SKM-1 (cell line): ENCODE measurements at regions not wholly inside any gene's neighbourhood (a gene's known extent, or its start where the extent isn't known, plus 50 kb on each side); places are given as distances from the start of the nearest gene placed in this dataset.
"Not testable (repeated sequence)": the region's sequence is repeated elsewhere in the genome, so short reads cannot be mapped to it uniquely, and the experiment has no call there.

ENCODE experiments used
- DNase-seq: peaks from one replicate; lab custom pipeline; 2025; ENCODE audit not compliant: unreplicated experiment; lab: John Stamatoyannopoulos, UW

DNA sequence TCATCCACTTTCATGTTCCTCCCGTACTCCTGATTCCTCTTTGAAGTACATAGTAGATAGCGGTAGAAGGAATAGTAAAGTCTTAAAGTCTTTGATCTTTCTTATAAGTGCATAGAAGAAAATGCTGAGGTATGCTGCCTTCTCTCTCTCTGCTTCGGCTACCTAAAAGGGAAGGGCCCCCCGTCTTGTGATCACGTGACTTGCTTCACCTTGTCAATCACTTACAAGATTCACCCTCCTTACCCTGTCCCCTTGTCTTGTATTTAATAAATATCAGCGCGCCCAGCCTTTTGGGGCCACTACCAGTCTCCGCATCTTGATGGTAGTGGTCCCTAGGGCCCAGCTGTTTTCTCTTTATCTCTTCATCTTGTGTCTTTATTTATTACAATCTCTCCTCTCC lies 932.2 kb upstream of the FANCL start:
- no peak for DNase-seq

DNA sequence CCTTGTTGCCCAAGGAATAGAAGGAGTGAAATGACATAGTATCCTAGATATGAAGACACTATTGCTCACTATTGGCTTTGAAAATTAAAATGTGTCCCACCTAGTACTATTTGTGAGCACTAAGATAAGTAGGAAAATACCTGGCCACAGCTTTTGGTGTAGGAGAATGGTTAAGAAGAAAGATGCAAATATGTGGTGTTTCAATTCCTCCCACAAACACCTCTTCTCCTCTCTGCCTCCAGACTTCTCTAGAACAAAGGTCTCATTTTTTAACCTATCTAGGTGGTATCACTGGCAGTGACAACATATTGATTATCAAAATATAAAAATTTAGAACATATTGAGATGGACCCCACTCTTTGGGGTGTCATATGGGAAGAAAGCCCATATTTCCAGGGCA lies 929.9 kb upstream of the FANCL start:
- DNase-seq = no peak

DNA sequence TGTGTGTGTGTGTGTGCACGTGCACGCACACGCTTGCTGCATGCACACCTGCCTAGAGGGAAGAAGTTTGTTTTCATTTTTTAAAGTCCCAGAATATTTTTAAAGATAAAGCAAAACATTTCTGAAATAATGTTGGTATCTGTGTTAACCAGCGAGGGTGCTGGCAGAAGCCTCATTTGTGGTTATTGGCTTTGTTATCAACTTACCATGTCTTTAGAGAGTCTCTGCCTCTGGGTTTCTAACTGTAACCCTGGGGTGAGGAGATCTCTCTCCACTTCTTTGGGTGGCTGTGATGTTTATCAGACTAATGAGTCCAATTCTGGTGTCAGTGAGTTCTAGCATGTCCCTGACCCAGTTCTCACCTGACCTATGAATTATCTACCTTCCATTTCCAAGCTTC lies 927.6 kb upstream of the FANCL start:
- DNase-seq = no peak

DNA sequence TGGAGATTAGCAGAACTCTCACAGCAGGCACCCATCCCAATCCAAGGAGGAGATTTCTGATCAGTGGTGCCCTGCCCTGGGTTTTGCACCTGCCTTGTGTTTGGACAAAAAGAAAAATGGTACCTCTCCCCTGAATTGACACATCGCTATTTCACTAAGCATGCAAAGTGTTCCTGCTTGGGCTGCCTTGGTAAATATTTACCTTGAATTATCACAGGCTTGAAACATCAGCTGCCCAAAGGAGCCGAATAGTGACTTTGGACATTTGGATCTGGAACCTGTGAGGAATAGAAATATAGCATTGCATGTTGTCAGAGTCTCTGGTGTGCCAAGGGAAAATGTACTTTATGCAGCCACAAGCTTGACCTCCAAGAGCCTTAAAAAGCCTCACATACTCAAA lies 926.4 kb upstream of the FANCL start:
- no peak for DNase-seq

DNA sequence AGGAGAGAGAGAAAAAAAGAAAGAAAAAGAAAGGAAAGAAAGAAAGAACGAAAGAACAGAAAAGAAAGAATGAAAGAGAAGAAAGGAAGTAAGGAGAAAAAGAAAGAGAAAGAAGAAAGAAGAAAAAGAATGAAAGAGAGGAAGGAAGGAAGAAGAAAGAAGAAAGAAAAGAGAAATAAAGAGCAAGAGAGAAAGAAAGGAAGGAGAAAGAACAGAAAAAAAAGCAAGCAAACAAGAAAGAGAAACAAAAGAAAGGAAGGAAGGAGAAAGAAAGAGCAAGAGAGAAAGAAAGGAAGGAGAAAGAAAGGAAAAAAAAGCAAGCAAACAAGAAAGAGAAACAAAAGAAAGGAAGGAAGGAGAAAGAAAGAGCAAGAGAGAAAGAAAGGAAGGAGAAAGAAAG lies 916.8 kb upstream of the FANCL start:
- DNase-seq = not testable (repeated sequence)

DNA sequence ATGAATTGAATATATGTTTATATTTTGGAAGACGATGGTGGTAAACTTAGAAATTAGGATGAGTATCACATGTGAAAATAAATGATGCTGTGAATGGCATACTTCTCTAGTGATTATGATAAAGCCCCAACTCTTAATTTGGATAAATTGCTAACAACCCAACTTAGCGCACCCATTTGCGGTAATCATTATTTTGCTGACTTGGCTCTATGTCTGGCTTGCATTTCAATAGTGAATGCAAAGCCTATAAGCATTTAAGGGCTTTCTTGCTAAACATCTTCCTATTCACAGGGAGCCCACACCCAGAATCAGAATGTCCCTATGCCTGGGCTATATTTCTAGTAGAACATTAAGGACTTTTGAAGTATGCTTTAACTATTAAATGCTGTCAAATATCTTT lies 910.7 kb upstream of the FANCL start:
- no peak for DNase-seq

DNA sequence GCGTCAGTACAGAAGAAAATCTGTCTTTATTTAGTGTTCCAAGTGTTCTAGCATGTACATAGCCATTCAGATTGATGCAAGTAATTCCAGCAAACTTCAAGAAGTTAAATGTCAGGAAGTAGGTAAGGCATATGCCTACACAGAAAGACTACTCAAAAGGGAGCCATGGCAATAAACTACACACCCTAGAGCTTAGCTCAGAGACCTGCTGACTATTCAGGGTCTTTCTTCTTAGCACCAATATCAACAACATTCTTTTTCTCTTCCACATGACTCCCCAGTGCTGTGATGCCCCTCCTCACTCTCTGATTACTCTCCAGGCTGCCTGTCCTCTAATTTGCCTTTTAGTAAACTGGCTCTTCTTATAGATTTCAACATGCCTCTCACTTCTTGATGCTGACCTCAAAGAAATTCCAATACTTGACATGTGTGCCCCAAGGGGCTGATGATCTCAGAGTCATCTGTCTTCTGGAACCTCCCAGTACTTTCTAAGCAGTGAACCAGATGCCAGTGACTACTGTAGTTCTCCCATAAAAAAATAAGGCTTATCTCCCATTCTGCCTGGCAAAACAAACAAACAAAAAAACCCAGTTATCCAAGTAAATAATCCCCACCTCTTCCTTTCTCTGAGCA lies 909.2 kb upstream of the FANCL start:
- no peak for DNase-seq

DNA sequence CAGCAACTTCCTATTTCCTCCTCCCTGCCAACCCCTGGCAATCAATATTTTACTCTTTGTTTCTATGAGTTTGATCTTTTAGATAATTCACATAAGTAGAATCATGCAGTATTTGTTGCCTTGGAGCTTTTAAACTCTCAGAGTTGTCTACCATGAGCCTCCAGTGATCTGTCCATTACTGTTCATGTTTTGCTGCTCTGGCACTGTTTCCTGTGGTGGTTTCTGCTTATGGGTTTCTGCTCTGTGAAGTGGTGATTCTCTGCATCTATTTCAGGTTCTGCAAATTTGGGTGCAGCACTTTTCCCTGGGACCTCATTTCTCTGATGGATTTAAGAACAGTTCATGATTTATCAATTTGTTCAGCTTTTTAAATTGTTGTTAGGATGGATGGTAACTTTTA lies 908.1 kb upstream of the FANCL start:
- DNase-seq = no peak

DNA sequence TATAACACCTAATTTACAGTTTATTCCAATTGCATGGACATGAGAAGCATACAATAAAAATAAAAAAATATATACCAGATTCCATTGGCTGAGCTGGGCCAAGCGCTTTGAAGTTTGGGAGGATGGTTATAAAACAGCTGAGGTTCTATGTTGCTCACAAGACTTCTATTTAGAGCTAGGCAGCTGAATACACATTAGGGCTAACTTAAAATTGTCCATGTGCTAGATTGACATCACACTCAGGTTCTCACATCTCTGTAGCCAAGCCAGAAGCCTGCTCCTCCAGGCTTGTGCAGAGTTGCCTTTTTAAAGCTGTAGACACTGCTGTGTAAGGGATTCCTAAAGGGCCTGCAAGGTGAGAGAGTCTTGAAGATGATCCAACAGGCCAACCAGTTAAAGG lies 871.1 kb upstream of the FANCL start:
- no peak for DNase-seq

DNA sequence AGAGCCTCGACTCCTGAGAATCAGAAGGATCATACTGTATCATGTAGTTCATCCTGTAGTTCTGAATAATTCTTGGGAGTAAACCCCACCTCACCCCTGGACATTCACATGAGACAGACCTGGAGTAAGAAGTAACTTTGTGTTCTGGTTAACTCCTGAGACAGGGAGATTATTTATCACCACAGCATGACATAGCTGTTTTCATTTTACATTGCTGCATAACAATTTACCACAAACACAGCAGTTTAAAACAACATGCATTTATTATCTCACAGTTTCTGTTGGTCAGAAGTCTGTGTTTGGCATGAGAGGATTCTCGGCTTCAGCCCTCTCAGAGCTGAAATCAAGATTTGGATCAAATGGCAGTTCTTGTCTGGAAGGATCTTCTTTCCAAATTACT lies 855.8 kb upstream of the FANCL start:
- no peak for DNase-seq

DNA sequence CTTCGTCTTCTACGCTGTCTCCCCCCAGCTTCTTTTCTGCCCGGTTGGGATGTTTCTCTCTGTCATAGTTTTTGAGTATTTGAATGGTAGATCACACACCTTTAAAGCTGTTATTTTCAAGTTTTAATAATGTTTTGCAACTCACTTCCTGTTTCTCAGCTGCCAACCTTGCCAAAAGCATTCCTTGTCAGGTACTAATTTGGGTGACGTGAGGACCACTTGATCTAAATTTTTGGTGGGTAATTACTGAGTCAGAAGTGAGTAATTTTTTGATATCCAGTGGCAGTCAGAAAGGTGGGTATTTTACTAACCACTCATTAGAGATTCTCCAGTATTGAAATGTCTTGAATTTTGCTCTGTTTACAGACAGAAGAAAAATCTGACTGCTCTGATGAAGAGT lies 852.4 kb upstream of the FANCL start:
- DNase-seq = no peak

DNA sequence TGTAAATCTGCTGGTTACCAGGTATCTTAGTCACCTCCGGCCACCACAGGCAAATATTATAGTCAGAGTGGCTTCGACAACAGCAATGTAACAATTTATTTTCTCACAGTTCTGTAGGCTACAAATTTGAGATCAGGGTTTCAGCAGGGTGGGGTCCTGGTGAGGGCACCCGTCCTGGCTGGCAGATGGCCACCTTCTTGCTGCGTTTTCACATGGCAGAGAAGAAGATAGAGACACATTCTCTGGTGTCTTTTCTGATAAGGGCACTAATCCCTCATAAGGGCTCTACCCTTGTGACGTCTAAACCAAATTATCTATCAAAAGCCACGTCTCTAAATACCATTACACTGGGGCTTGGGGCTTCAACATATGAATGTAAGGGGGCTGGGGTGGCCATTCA lies 843.2 kb upstream of the FANCL start:
- no peak for DNase-seq

DNA sequence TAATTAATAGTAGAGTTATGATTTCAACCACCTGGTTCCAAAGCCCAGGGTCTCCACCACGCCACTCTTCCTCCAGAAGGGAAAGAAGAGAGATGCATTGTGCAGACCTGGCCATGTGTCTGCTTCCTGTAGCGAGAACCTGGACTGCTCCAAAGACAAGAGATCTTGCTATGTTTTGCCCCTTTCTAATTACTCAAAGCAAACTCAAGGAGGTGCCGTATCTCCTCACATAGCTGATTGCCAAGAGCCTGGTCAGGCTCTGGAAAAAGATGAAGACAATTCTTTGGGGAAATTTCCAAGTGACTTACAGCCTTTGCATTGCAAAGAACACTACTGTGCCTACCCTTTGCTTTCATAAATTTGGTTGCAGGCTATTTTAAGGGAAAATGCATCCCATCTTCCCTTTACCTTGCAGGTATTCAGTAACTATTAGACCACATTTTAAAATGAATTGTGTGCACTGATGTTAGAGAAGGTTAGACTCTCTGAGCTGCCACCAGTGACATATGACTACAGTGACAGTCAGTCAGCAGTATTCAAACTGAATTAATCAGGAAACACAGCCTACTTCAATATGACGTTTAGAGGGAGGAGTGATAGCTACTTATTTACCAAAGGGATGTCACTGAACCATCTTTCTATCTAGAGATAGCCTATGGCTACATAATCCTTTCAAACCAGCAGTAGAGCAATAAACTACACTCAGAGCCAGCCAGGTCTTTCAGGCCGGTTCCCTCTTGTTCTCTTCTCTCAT lies 842.1 kb upstream of the FANCL start:
- DNase-seq = no peak

DNA sequence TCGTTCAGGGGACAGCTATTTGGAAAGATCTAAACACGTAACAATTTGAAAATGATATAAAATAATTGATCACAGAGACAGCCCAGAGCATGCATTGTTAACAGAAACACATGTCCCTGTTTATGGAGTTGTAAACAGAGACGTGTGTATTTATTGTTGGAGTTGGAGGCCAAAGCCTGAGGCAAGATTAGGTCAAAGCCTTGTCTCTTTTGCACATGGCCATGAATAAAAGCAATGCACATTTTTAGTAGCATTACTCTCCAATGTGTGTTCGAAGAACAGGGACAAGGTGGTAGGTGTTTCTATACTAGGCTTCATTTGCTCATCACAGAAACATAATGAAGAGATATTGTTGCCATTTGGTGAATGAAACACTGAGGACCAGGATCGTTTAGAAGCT lies 841.5 kb upstream of the FANCL start:
- DNase-seq = no peak

DNA sequence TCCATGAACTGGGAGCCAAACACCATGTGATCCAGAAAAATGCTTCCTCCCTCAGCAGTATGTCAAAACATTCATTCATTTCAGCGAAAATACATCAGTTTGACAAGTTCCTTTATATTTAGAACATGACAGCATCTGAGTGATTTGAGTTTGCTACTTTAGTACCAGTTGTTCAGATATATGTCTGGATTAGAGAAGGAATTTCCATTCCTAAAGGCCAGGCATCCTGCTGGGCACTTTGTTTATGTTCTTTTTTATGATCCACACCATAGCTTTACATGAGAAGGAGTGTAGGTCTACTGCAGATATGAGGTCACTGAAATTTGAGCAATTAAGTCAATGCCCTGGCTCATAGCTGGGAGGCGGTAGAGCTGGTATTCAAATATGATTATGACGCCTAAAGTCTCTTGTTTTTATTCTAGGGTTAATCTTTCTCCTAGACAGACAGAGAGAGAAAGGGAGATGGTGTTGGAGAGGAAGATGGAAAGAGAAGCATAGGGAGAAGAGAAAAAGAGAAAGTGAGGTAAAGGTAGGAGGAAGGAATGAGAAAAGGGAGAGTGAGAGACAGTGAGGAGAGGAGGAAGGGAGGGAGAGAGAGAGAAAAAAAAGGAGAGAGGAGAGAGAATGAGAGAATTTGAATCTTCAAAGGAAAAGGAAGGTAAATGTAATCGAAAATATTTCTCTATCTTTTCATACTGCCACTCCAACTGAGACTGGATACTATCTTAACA lies 839.5 kb upstream of the FANCL start:
- DNase-seq = no peak

DNA sequence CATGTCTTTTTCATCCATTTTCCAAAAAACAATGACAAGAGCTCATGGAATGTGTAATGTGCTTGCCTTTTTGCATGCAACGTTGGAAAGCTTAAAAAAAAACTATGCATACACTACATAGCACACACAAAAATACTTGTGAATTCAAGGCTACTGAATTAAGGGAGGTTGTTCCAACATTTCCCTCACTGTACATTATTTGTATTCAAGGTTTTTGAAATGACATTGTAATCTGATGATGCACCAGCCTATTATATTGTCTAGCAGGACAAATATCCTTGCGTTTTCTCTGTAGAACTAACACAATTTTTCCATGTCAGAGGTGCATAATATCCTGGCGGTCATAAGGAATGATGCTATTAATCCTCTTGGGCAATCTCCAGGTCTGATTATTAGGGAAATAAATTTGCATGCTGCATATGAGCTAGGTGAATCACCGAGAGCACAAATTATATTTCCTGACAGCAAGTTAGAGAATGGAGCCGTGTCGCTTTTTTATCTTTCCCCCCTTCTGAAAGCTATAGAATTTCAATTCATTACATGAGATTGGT lies 836.9 kb upstream of the FANCL start:
- DNase-seq = no peak

DNA sequence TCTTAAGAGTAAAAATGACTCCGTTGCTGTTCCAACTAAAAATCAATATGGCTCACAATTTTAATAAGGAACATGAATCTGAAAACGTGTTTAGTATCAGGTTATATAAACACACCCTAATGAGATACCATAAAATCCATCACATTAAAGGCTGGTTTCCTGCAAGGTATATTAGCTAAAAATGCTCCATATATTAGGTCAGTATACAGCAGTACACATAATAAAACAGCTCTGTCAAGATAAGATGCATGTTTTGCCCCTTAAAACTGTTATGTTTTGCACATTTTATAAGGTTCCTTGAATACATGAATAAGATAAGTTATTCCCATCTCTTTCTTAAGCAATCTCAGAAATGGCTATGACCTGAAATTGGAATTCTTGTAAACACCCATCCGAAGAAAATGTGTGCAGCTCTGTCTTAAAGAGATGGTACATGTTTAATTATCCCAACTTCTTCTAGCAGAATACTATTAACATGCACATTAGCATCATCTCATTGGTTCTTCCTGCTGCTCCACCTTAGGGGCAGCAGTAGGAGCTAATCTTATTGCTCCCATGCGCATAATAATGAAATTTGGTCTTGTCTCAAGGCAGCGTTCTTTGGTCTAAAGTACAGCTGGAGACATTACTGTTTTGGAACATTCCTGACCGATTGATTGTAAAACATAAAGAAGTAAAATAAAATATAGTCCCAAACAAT lies 836.1 kb upstream of the FANCL start:
- no peak for DNase-seq

DNA sequence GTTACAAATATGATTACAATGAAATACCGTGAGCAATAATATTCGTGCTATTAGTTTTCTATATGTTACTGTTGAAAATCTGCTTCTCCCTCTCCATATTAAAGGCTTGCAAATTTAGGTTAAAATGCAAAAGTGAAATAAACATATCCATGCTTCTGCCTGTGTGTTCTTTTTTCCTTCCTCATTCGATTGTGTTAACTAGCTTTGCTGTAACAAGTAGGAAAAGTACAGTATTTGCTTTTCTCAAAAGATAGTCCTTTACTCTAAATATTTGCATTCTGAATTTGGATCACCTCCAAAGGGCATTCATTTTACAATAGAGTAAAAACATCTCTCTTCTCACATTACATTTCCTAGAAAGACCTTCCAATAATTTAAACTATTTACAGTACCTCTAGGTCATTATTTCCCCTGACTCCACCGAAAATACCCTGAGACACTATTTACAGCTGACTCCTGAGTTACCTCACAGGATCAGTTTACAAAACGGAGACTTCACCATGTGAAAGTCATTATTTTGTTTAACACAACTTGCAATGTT lies 835.0 kb upstream of the FANCL start:
- DNase-seq = no peak

DNA sequence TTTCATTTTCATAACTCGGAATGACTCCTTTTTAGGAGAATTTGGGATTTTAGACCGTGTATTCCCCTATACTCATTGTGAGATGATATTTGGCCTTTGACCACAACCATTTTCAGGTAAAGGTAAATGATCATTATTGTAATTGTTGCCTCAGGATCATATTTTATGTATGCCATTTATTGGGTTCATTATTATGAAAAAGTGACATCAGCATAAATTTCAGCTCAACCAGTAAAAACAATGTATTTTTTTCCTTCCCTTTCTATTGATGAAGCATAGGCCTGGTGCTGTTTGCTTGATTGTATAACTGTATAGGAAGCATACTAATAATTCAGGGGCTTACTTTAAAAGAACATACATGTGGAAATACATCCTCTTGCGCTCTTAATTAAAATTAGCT lies 832.9 kb upstream of the FANCL start:
- no peak for DNase-seq

DNA sequence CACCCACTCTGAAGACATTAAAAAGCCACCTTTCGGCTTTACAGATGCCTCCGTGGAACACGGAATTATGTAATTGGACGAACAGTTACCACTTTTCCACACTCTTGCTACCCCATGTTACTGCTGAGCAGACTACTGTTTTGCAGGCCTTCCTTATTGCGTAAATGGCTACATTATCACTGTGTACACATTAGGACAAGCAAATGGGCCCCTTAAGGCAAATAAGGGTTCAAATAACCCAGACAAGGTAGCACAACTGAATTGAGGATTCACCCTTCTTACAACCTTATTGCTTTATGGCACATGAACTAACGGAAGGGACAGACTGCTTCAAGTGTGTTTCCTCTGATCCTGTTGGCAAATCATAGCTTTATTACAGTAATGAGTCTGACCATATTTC lies 832.2 kb upstream of the FANCL start:
- no peak for DNase-seq

DNA sequence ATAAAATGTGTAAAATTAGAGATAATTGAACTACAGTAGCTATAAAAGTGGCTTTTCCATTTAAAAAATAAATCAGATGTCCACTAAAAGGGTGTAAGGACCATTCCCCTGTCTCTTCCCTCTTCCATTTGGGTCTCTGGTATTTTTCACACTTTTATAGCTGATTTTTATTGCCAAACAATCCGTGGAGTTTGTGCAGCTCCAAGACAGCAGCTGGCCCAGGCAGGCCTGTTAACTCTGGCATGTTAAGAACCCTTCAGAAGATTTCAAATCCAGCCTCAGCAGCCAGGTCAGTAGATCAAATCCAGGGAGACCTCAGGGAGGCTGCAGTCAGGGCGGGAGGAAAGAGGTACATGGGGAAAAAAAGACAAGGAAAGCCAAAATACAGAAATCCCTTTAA lies 827.1 kb upstream of the FANCL start:
- no peak for DNase-seq
